GM12878 (cell line): ENCODE measurements at regions not wholly inside any gene's neighbourhood (a gene's known extent, or its start where the extent isn't known, plus 50 kb on each side); places are given as distances from the start of the nearest gene placed in this dataset.

Experiments used
- ATAC-seq: fragments of 200-7000 bp; cut with Tn5 transposase; 3 replicates; pipeline ENCODE4 v1.9.1; 2020; ENCODE audit warnings: mild to moderate bottlenecking, moderate library complexity
- BruUV-seq: library from RNA; stranded (reverse); fragments of 400-500 nt; replicated peaks from 2 replicates; lab custom pipeline; 2021; lab: Mats Ljungman, UMichigan
- CTCF ChIA-PET: fragments of 300-600 bp; sonication (Branson Sonifier 250); formaldehyde crosslinking; extraction: SDS; loops from one replicate; lab custom pipeline; 2021; ENCODE audit warnings: inconsistent platforms; lab: Yijun Ruan, JAX
- POLR2A ChIA-PET: fragments of 350-600 bp; formaldehyde crosslinking; extraction: SDS; loops from one replicate; lab custom pipeline; 2021; ENCODE audit warnings: inconsistent platforms; lab: Charles Lee
- RAD21 ChIA-PET: fragments of 300-600 bp; sonication (Branson Sonifier 250); formaldehyde crosslinking; loops from one replicate; lab custom pipeline; 2023; ENCODE audit warnings: antibody characterized with exemption; ENCODE audit not compliant: unreplicated experiment; lab: Charles Lee
- SMC1A ChIA-PET: fragments of 300-600 bp; sonication (Branson Sonifier 250); formaldehyde crosslinking; loops from one replicate; lab custom pipeline; 2023; ENCODE audit not compliant: unreplicated experiment, uncharacterized antibody; lab: Charles Lee
- DNase-seq: peaks from one replicate; pipeline ENCODE4 v3.0.0-alpha.2; 2011; ENCODE audit warnings: low read depth, low spot score
- FAIRE-seq: peaks from 3 replicates; lab custom pipeline; 2011; peaks lifted over from hg19 to GRCh38; lab: Jason Lieb, UNC
- H2AFZ ChIP-seq: 2 replicates; pipeline ENCODE4 v1.6.0; 2011; ENCODE audit warnings: low read depth, low read length, control low read depth; ENCODE audit not compliant: control insufficient read depth
- H3K27ac ChIP-seq: 2 replicates; pipeline ENCODE4 v1.5.1; 2011; ENCODE audit warnings: control low read depth; ENCODE audit not compliant: control insufficient read depth, insufficient read depth
- H3K27me3 ChIP-seq, 2 experiments: replicated peaks in 1 of 2; 2 replicates each; pipeline versions ENCODE4 v1.6.0 to v1.6.1; 2011; ENCODE audit warnings: low read length in 1 of 2; ENCODE audit not compliant: control insufficient read depth in 2 of 2, insufficient read depth in 2 of 2
- H3K36me3 ChIP-seq, 2 experiments: 2 replicates each; pipeline ENCODE4 v1.5.1; 2011; ENCODE audit warnings: low read length in 1 of 2; ENCODE audit not compliant: control insufficient read depth in 2 of 2, insufficient read depth in 2 of 2
- H3K4me1 ChIP-seq: 2 replicates; pipeline ENCODE4 v1.6.1; 2011; ENCODE audit warnings: mild to moderate bottlenecking, low read length, moderate library complexity, mixed read lengths; ENCODE audit not compliant: control insufficient read depth, insufficient read depth
- H3K4me2 ChIP-seq: 2 replicates; pipeline ENCODE4 v1.6.0; 2011; ENCODE audit warnings: control low read depth; ENCODE audit not compliant: control insufficient read depth, insufficient read depth
- H3K4me3 ChIP-seq: fragments of 200-600 bp; sonication (generic); 2 replicates; pipeline ENCODE4 v1.5.1; 2016
- H3K79me2 ChIP-seq: 2 replicates; pipeline ENCODE4 v1.6.0; 2011; ENCODE audit warnings: low read length; ENCODE audit not compliant: control insufficient read depth, insufficient read depth
- H3K9ac ChIP-seq: 2 replicates; pipeline ENCODE4 v1.8.0; 2011; ENCODE audit warnings: low read length, control low read depth, mixed read lengths; ENCODE audit not compliant: control insufficient read depth, insufficient read depth
- H3K9me3 ChIP-seq: replicated peaks from 3 replicates; pipeline ENCODE4 v1.5.1; 2011; ENCODE audit warnings: mild to moderate bottlenecking, low read length; ENCODE audit not compliant: control insufficient read depth, insufficient read depth
- H4K20me1 ChIP-seq: 2 replicates; pipeline ENCODE4 v1.6.0; 2011; ENCODE audit not compliant: control insufficient read depth, insufficient read depth
- ASH2L ChIP-seq: fragments of 300-600, 200-600 bp; sonication (generic); IDR thresholded peaks from 2 replicates; pipeline ENCODE4 v1.6.1; 2017; ENCODE audit warnings: low read depth, mild to moderate bottlenecking, borderline replicate concordance
- BCL11A ChIP-seq: IDR thresholded peaks from 2 replicates; pipeline ENCODE4 v1.6.1; 2011; ENCODE audit warnings: low read depth, low read length
- CHD1 ChIP-seq: IDR thresholded peaks from 2 replicates; pipeline ENCODE4 v1.6.1; 2012; ENCODE audit warnings: low read depth, low read length, improper control_type of control experiment
- ETV6 ChIP-seq, 2 experiments: fragments of 450-650 bp in 1 of 2; IDR thresholded peaks in 1 of 2; conservative IDR thresholded peaks in 1 of 2; 2 replicates each; pipeline ENCODE4 v1.6.1; 2014; ENCODE audit warnings: antibody characterized with exemption in 1 of 2, borderline replicate concordance in 1 of 2, low read depth in 1 of 2, mild to moderate bottlenecking in 1 of 2, moderate library complexity in 1 of 2
- FOXM1 ChIP-seq: IDR thresholded peaks from 2 replicates; pipeline ENCODE4 v1.6.1; 2012; ENCODE audit warnings: low read depth, mild to moderate bottlenecking, inconsistent platforms, low read length, moderate library complexity
- NFYA ChIP-seq: IDR thresholded peaks from 2 replicates; pipeline ENCODE4 v1.6.1; 2011; ENCODE audit warnings: low read depth, mild to moderate bottlenecking, low read length, improper control_type of control experiment, borderline replicate concordance
- PAX5 ChIP-seq: IDR thresholded peaks from 2 replicates; pipeline ENCODE4 v1.6.1; 2011; ENCODE audit warnings: low read depth, low read length, borderline replicate concordance
- PKNOX1 ChIP-seq: fragments of 450-650 bp; IDR thresholded peaks from 2 replicates; pipeline ENCODE4 v1.6.1; 2016; ENCODE audit warnings: mild to moderate bottlenecking
- USF2 ChIP-seq: IDR thresholded peaks from 2 replicates; pipeline ENCODE4 v1.6.1; 2011; ENCODE audit warnings: low read depth, low read length, improper control_type of control experiment, borderline replicate concordance
- WGBS: methylation state at CpG from one replicate; pipeline ENCODE4 v1.1.6; 2016; ENCODE audit warnings: low lambda C conversion rate; ENCODE audit not compliant: insufficient replicate concordance, insufficient coverage; ENCODE audit errors: missing lambda C conversion rate; 5-methylcytosine and 5-hydroxymethylcytosine counted together
- in situ Hi-C: fragments of 300-500 bp; cut with MboI; formaldehyde crosslinking; loops from 9 replicates; pipeline ENCODE4 v1.14.3; 2018; ENCODE audit warnings: mixed read lengths
- intact Hi-C: fragments of 100-400 bp; cut with micrococcal nuclease; formaldehyde crosslinking; loops from one replicate; pipeline ENCODE4 v1.14.2; 2022; ENCODE audit not compliant: unreplicated experiment
- TF ChIP-seq, protein P1 (sequence below): fragments of 450-650 bp; conservative IDR thresholded peaks from 2 replicates; pipeline ENCODE4 v1.6.1; 2017; ENCODE audit warnings: mild to moderate bottlenecking, moderate library complexity
- TF ChIP-seq, protein P2 (sequence below): fragments of 450-650 bp; IDR thresholded peaks from 2 replicates; pipeline ENCODE4 v1.6.1; 2017; ENCODE audit warnings: mild to moderate bottlenecking, low read depth, inconsistent platforms; ENCODE audit not compliant: poor library complexity, severe bottlenecking

GRCh38 chr20:24745617-24746350 lies 203.3 kb upstream of the CST7 start:
- FAIRE-seq (no peak), ATAC-seq (no peak), DNase-seq (no peak)
- TF ChIP-seq, protein P1, sequence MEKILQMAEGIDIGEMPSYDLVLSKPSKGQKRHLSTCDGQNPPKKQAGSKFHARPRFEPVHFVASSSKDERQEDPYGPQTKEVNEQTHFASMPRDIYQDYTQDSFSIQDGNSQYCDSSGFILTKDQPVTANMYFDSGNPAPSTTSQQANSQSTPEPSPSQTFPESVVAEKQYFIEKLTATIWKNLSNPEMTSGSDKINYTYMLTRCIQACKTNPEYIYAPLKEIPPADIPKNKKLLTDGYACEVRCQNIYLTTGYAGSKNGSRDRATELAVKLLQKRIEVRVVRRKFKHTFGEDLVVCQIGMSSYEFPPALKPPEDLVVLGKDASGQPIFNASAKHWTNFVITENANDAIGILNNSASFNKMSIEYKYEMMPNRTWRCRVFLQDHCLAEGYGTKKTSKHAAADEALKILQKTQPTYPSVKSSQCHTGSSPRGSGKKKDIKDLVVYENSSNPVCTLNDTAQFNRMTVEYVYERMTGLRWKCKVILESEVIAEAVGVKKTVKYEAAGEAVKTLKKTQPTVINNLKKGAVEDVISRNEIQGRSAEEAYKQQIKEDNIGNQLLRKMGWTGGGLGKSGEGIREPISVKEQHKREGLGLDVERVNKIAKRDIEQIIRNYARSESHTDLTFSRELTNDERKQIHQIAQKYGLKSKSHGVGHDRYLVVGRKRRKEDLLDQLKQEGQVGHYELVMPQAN: no peak
- TF ChIP-seq ASH2L: no peak
- no peak for TF ChIP-seq ETV6 (conservative IDR thresholded peaks at IDR 0.05 in 1 of 2, IDR thresholded peaks at IDR 0.05 in 1 of 2; ENCODE audit: borderline replicate concordance in 1 of 2, low read depth in 1 of 2)
- no peak for TF ChIP-seq CHD1
- TF ChIP-seq PAX5: no peak
- TF ChIP-seq PKNOX1: no peak
- TF ChIP-seq, protein P2, sequence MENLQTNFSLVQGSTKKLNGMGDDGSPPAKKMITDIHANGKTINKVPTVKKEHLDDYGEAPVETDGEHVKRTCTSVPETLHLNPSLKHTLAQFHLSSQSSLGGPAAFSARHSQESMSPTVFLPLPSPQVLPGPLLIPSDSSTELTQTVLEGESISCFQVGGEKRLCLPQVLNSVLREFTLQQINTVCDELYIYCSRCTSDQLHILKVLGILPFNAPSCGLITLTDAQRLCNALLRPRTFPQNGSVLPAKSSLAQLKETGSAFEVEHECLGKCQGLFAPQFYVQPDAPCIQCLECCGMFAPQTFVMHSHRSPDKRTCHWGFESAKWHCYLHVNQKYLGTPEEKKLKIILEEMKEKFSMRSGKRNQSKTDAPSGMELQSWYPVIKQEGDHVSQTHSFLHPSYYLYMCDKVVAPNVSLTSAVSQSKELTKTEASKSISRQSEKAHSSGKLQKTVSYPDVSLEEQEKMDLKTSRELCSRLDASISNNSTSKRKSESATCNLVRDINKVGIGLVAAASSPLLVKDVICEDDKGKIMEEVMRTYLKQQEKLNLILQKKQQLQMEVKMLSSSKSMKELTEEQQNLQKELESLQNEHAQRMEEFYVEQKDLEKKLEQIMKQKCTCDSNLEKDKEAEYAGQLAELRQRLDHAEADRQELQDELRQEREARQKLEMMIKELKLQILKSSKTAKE: no peak
- no peak for TF ChIP-seq NFYA
- TF ChIP-seq USF2: no peak
- no peak for TF ChIP-seq FOXM1
- no peak for TF ChIP-seq BCL11A
- Histone ChIP-seq H3K9ac (no peak overlapping the region), H3K4me2 (no peak overlapping the region), H3K27ac (no peak overlapping the region), H3K79me2 (no peaks in the 10 kb centered on the region), H3K27me3 (no peaks in the 10 kb centered on the region), H3K4me1 (no peaks in the 10 kb centered on the region), H3K4me3 (no peak overlapping the region), H2AFZ (no peak overlapping the region), H3K36me3 (no peaks in the 10 kb centered on the region), H4K20me1 (no peaks in the 10 kb centered on the region), H3K9me3 (no peaks in the 10 kb centered on the region)
- ChIA-PET POLR2A (no interaction called here), CTCF (no interaction called here), RAD21 (no interaction called here), SMC1A (no interaction called here)
- WGBS: 53% methylated on average over 13 of the region's 14 CpGs
- in situ Hi-C loops: no loop called here
- intact Hi-C loops: no loop called here
- BruUV-seq: no TSS peak
